Globus pallidus (tissue), 1 donor: ENCODE measurements at regions not wholly inside any gene's neighbourhood (a gene's known extent, or its start where the extent isn't known, plus 50 kb on each side); places are given as distances from the start of the nearest gene placed in this dataset.
"Not testable (repeated sequence)": the region's sequence is repeated elsewhere in the genome, so short reads cannot be mapped to it uniquely, and the experiment has no call there.

Source experiments
- DNase-seq: peaks from one replicate; pipeline ENCODE4 v3.0.0-alpha.2; 2015; ENCODE audit warnings: low spot score

GRCh38 chr3:118512301-118512700, 522.3 kb downstream of the IGSF11 start:
- DNase-seq: no peak

- no peak for DNase-seq
Measured at GRCh38 chr3:118525077-118525476, 509.6 kb downstream of the IGSF11 start.

- DNase-seq: peak; percentile 69
Measured at GRCh38 chr3:118526758-118527513, 507.7 kb downstream of the IGSF11 start.

- no peak for DNase-seq
Measured at GRCh38 chr3:118527514-118528044, 507.1 kb downstream of the IGSF11 start.

- DNase-seq: no peak
Measured at GRCh38 chr3:118529554-118529953, 505.1 kb downstream of the IGSF11 start.

- no peak for DNase-seq
Measured at GRCh38 chr3:118530350-118530922, 504.2 kb downstream of the IGSF11 start.

GRCh38 chr3:118530927-118531356, 503.7 kb downstream of the IGSF11 start:
- DNase-seq: not testable (repeated sequence)

GRCh38 chr3:118531816-118532215, 502.8 kb downstream of the IGSF11 start:
- no peak for DNase-seq

GRCh38 chr3:118533676-118534075, 501.0 kb downstream of the IGSF11 start:
- no peak for DNase-seq

- no peak for DNase-seq
Measured at GRCh38 chr3:118534519-118534918, 500.1 kb downstream of the IGSF11 start.

- no peak for DNase-seq
Measured at GRCh38 chr3:118536764-118537163, 497.9 kb downstream of the IGSF11 start.

- DNase-seq: no peak
Measured at GRCh38 chr3:118537454-118537853, 497.2 kb downstream of the IGSF11 start.

- DNase-seq: no peak
Measured at GRCh38 chr3:118538187-118538586, 496.5 kb downstream of the IGSF11 start.

- DNase-seq: not testable (repeated sequence)
Measured at GRCh38 chr3:118539820-118540447, 494.7 kb downstream of the IGSF11 start.

- DNase-seq: not testable (repeated sequence)
Measured at GRCh38 chr3:118540448-118540821, 494.2 kb downstream of the IGSF11 start.

- no peak for DNase-seq
Measured at GRCh38 chr3:118540826-118541225, 493.8 kb downstream of the IGSF11 start.

- no peak for DNase-seq
Measured at GRCh38 chr3:118541796-118542195, 492.9 kb downstream of the IGSF11 start.

GRCh38 chr3:118543832-118544231, 490.8 kb downstream of the IGSF11 start:
- DNase-seq: no peak

- no peak for DNase-seq
Measured at GRCh38 chr3:118544458-118544857, 490.2 kb downstream of the IGSF11 start.

- no peak for DNase-seq
Measured at GRCh38 chr3:118548434-118548833, 486.2 kb downstream of the IGSF11 start.

- no peak for DNase-seq
Measured at GRCh38 chr3:118550122-118550521, 484.5 kb downstream of the IGSF11 start.

- no peak for DNase-seq
Measured at GRCh38 chr3:118550556-118550955, 484.1 kb downstream of the IGSF11 start.
